Activated T-helper 17 cell treated with anti-CD3 and anti-CD28 coated beads, Interleukin-2, amount 50 U/mL, for 72 hours (primary cell): ENCODE measurements at regions not wholly inside any gene's neighbourhood (a gene's known extent, or its start where the extent isn't known, plus 50 kb on each side); places are given as distances from the start of the nearest gene placed in this dataset.
"Not testable (repeated sequence)": the region's sequence is repeated elsewhere in the genome, so short reads cannot be mapped to it uniquely, and the experiment has no call there.

Experiments used
- ATAC-seq: fragments of 150-1000 bp; cut with Tn5 transposase; replicated peaks from 2 replicates; pipeline ENCODE4 v1.10.0; 2021; ENCODE audit warnings: mild to moderate bottlenecking, moderate library complexity
- H3K27ac Mint-ChIP-seq: one replicate; pipeline ENCODE4 v1.8.0; 2022; ENCODE audit warnings: mixed read lengths
- H3K27me3 Mint-ChIP-seq: one replicate; pipeline ENCODE4 v1.8.0; 2022; ENCODE audit warnings: mixed read lengths
- H3K36me3 Mint-ChIP-seq: one replicate; pipeline ENCODE4 v1.8.0; 2022; ENCODE audit warnings: low read depth, mild to moderate bottlenecking, mixed read lengths
- H3K4me1 Mint-ChIP-seq: one replicate; pipeline ENCODE4 v1.8.0; 2022; ENCODE audit warnings: mixed read lengths
- H3K4me3 Mint-ChIP-seq: one replicate; pipeline ENCODE4 v1.8.0; 2022; ENCODE audit warnings: mild to moderate bottlenecking, mixed read lengths
- H3K9me3 Mint-ChIP-seq: one replicate; pipeline ENCODE4 v1.8.0; 2022; ENCODE audit warnings: mixed read lengths

- no peaks in the 10 kb centered on the region for H3K4me1 Mint-ChIP-seq
- H3K9me3 Mint-ChIP-seq = no peaks in the 10 kb centered on the region
- peaks cover 12% of the 10 kb centered on the region for H3K27me3 Mint-ChIP-seq
- no peak for ATAC-seq
- H3K4me3 Mint-ChIP-seq = no peak overlapping the region
- H3K36me3 Mint-ChIP-seq = no peaks in the 10 kb centered on the region
- H3K27ac Mint-ChIP-seq = no peak overlapping the region
These were observed 110.8 kb upstream of the GREM2 start for GRCh38 chr1:240722788-240723187.

GRCh38 chr1:240720976-240721375 is 109.0 kb upstream of the GREM2 start:
- H3K9me3 Mint-ChIP-seq = no peaks in the 10 kb centered on the region
- H3K36me3 Mint-ChIP-seq = no peaks in the 10 kb centered on the region
- no peak overlapping the region for H3K27ac Mint-ChIP-seq
- ATAC-seq = no peak
- peaks cover 14% of the 10 kb centered on the region for H3K27me3 Mint-ChIP-seq
- no peak overlapping the region for H3K4me3 Mint-ChIP-seq
- no peaks in the 10 kb centered on the region for H3K4me1 Mint-ChIP-seq

GRCh38 chr1:240719953-240720700 is 108.2 kb upstream of the GREM2 start:
- no peak for ATAC-seq
- Mint-ChIP-seq H3K9me3 (no peaks in the 10 kb centered on the region), H3K27me3 (peaks cover 14% of the 10 kb centered on the region), H3K4me1 (no peaks in the 10 kb centered on the region), H3K4me3 (no peak overlapping the region), H3K36me3 (no peaks in the 10 kb centered on the region), H3K27ac (no peak overlapping the region)

- not testable (repeated sequence) for H3K27ac Mint-ChIP-seq, H3K36me3 Mint-ChIP-seq, H3K9me3 Mint-ChIP-seq
These were observed 104.6 kb upstream of the GREM2 start for GRCh38 chr1:240716538-240716937.

GRCh38 chr1:240714568-240715292 is 102.8 kb upstream of the GREM2 start:
- Mint-ChIP-seq H3K4me3 (no peak overlapping the region), H3K27me3 (peaks cover 12% of the 10 kb centered on the region), H3K36me3 (no peaks in the 10 kb centered on the region), H3K27ac (no peak overlapping the region), H3K9me3 (peaks cover 3% of the 10 kb centered on the region), H3K4me1 (no peaks in the 10 kb centered on the region)
- no peak for ATAC-seq

More at GRCh38 chr1:240716538-240716937, 104.6 kb upstream of the GREM2 start:
- H3K27me3 Mint-ChIP-seq = peaks cover 11% of the 10 kb centered on the region
- H3K4me3 Mint-ChIP-seq, ATAC-seq, H3K4me1 Mint-ChIP-seq: not testable (repeated sequence)

GRCh38 chr1:240712014-240712731 is 100.2 kb upstream of the GREM2 start:
- no peak overlapping the region for H3K4me3 Mint-ChIP-seq
- peaks cover 3% of the 10 kb centered on the region for H3K9me3 Mint-ChIP-seq
- no peak overlapping the region for H3K27ac Mint-ChIP-seq
- no peaks in the 10 kb centered on the region for H3K36me3 Mint-ChIP-seq
- H3K4me1 Mint-ChIP-seq = no peaks in the 10 kb centered on the region
- H3K27me3 Mint-ChIP-seq = peaks cover 25% of the 10 kb centered on the region
- ATAC-seq = no peak

GRCh38 chr1:240711020-240711419 is 99.1 kb upstream of the GREM2 start:
- H3K36me3 Mint-ChIP-seq = no peaks in the 10 kb centered on the region
- no peak overlapping the region for H3K4me3 Mint-ChIP-seq
- peaks cover 26% of the 10 kb centered on the region for H3K27me3 Mint-ChIP-seq
- H3K9me3 Mint-ChIP-seq = peaks cover 3% of the 10 kb centered on the region
- ATAC-seq = no peak
- no peaks in the 10 kb centered on the region for H3K4me1 Mint-ChIP-seq
- no peak overlapping the region for H3K27ac Mint-ChIP-seq

GRCh38 chr1:240709676-240710075 is 97.7 kb upstream of the GREM2 start:
- Mint-ChIP-seq H3K27me3 (peaks cover 26% of the 10 kb centered on the region), H3K4me3 (no peak overlapping the region)

GRCh38 chr1:240706150-240706935 is 94.4 kb upstream of the GREM2 start:
- Mint-ChIP-seq H3K4me1 (no peaks in the 10 kb centered on the region), H3K9me3 (peaks cover 3% of the 10 kb centered on the region), H3K27me3 (peaks cover 34% of the 10 kb centered on the region), H3K4me3 (no peak overlapping the region), H3K36me3 (no peaks in the 10 kb centered on the region), H3K27ac (no peak overlapping the region)
- no peak for ATAC-seq

More at GRCh38 chr1:240709676-240710075, 97.7 kb upstream of the GREM2 start:
- Mint-ChIP-seq H3K4me1 (no peaks in the 10 kb centered on the region), H3K9me3 (peaks cover 3% of the 10 kb centered on the region), H3K27ac (no peak overlapping the region), H3K36me3 (no peaks in the 10 kb centered on the region)
- no peak for ATAC-seq

- no peak overlapping the region for H3K27ac Mint-ChIP-seq
- peaks cover 30% of the 10 kb centered on the region for H3K27me3 Mint-ChIP-seq
- H3K9me3 Mint-ChIP-seq = no peaks in the 10 kb centered on the region
- no peak overlapping the region for H3K4me3 Mint-ChIP-seq
- no peaks in the 10 kb centered on the region for H3K4me1 Mint-ChIP-seq
- no peak for ATAC-seq
- H3K36me3 Mint-ChIP-seq = no peaks in the 10 kb centered on the region
These were observed 93.6 kb upstream of the GREM2 start for GRCh38 chr1:240705579-240705978.

GRCh38 chr1:240701412-240701811 is 89.5 kb upstream of the GREM2 start:
- Mint-ChIP-seq H3K27me3 (peaks cover 13% of the 10 kb centered on the region), H3K4me3 (no peak overlapping the region), H3K27ac (no peak overlapping the region), H3K9me3 (no peaks in the 10 kb centered on the region), H3K36me3 (no peaks in the 10 kb centered on the region), H3K4me1 (no peaks in the 10 kb centered on the region)
- no peak for ATAC-seq

- Mint-ChIP-seq H3K27me3 (peaks cover 4% of the 10 kb centered on the region), H3K9me3 (no peaks in the 10 kb centered on the region), H3K27ac (no peak overlapping the region), H3K4me3 (no peak overlapping the region), H3K4me1 (no peaks in the 10 kb centered on the region), H3K36me3 (no peaks in the 10 kb centered on the region)
- no peak for ATAC-seq
These were observed 83.5 kb upstream of the GREM2 start for GRCh38 chr1:240695416-240695815.

GRCh38 chr1:240693844-240694243 is 81.9 kb upstream of the GREM2 start:
- H3K9me3 Mint-ChIP-seq = no peaks in the 10 kb centered on the region
- no peaks in the 10 kb centered on the region for H3K27me3 Mint-ChIP-seq
- no peaks in the 10 kb centered on the region for H3K4me1 Mint-ChIP-seq
- H3K27ac Mint-ChIP-seq = no peak overlapping the region
- no peaks in the 10 kb centered on the region for H3K36me3 Mint-ChIP-seq
- no peak overlapping the region for H3K4me3 Mint-ChIP-seq
- ATAC-seq = no peak

GRCh38 chr1:240693036-240693435 is 81.1 kb upstream of the GREM2 start:
- no peaks in the 10 kb centered on the region for H3K9me3 Mint-ChIP-seq
- H3K4me3 Mint-ChIP-seq = no peak overlapping the region
- no peaks in the 10 kb centered on the region for H3K27me3 Mint-ChIP-seq
- H3K4me1 Mint-ChIP-seq = peaks cover under 1% of the 10 kb centered on the region
- ATAC-seq = no peak
- no peak overlapping the region for H3K27ac Mint-ChIP-seq
- no peaks in the 10 kb centered on the region for H3K36me3 Mint-ChIP-seq
